ENCODE measurements at regions not wholly inside any gene's neighbourhood (a gene's known extent, or its start where the extent isn't known, plus 50 kb on each side); places are given as distances from the start of the nearest gene placed in this dataset.

DNA sequence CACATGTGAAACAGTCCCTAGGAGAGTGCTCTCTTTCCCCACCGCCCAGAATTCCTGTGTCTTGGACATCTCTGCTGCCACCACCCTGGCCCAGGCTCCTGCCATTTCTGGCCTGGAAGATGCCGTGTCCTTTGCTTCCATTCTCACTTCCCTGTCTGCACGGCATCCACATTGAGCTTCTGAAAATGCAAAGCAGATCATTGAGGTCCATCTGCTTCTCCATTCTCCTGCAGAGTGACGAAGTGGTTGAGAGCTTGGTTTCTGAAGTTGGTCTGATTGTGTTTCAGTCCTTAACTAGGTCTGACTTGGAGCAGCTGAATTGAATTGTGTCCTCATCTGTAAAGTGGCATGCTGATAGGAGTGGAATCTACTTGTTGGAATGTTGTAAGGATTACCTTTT, 98.7 kb upstream of the MGAT5 start:
- no peak for DNase-seq (ENCODE audit: low read depth in 4 of 4, low spot score in 1 of 4)

DNA sequence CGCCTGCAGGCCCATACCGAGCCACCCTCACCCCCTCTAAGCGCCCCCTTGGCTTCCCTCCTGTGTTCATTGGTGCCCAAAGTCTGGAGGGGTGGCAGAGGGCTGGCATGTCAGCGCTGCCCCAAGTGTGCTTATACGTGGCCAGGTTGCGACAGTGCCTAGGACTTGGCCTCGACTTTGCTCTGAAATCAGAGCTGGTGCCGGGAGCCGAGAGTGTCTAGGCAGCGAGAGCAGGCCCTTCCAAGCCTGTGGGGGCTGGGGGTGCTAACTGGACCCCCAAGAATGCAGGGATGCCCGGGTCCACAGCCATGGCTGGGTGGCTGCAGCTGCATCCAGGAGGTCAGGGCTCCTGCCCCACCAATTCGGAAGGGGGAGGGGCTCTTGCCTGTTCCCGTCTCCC, 95.6 kb upstream of the MGAT5 start:
- no peak for DNase-seq (ENCODE audit: low read depth in 4 of 4, low spot score in 1 of 4)

DNA sequence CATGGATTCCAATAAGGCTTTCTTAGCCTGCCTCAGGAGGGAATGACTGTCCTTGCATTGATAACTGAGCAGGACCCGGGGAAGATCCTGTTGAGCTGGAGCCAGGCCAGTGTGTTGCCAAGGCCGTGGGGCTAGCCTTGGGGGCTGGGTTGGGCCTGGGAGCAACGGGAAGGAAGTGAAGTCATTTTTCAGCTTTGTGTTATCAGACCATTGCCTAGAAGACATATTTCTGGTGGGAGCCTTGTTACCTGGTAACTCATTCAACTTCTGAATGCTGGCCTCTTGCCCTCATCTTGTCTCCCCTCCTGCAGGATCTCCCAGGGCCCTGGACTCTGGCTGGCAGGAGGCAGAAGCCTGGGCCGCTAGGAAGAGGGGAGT, 92.7 kb upstream of the MGAT5 start:
- no peak for DNase-seq (ENCODE audit: low read depth in 4 of 4, low spot score in 1 of 4)

DNA sequence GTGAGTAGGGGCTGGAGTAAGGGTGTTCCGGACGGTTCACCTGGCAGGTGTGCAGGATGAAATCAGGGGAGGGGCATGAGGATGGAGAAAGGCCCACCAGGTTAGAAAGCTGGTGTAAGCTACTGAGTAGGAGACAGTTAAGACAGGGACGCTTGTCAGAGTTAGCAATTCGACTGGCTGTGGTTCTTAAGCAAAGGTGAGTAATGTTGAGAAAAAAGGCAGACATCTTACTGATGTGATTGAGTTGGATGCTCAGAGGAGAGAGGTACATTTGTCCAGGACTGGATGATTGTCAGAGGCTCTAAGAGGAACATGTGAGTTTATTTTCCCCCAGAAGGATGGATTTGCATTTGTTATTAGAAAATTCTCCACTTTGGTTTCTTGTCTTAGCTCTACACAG, 90.5 kb upstream of the MGAT5 start:
- DNase-seq (ENCODE audit: low read depth in 4 of 4, low spot score in 1 of 4) = no peak

DNA sequence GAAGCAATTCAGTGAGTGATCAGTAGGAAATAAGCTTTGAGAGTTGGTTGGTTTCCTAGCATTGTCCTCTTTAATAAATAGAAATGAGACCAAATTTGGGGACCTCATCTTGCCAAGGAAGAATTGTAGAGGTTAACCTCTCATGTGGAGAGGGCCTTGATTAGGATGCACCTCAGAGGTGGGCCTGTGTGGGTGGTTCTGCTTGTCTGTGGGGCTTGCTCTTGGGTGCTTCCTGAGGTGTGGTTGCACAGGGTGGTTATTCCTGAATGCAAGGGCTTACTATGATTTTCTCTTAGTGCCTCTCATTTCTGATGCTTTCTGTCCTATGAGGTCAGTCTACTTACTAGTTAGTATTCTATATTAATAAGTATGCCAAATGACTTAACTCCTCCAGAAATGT, 89.6 kb upstream of the MGAT5 start:
- no peak for DNase-seq (ENCODE audit: low read depth in 4 of 4, low spot score in 1 of 4)

DNA sequence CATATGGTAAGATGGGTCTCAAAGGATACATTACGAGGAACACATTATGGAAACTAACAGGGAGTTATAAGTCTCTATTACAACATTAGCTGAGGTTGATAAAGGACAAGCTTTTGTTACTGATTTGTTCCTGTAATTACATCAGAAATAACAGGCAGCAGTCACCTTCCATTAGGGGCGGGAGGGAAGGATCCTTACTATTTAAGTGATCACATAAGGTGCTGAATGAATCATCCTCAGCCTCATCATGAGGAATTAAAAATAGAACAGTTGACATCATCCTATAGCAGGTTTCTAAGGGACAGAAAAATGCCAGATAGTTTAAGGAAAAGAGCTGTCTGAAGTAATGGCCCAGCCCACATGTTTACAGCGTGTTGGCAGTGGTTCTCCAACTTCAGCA, 86.9 kb upstream of the MGAT5 start:
- no peak for DNase-seq (ENCODE audit: low read depth in 4 of 4, low spot score in 1 of 4)

DNA sequence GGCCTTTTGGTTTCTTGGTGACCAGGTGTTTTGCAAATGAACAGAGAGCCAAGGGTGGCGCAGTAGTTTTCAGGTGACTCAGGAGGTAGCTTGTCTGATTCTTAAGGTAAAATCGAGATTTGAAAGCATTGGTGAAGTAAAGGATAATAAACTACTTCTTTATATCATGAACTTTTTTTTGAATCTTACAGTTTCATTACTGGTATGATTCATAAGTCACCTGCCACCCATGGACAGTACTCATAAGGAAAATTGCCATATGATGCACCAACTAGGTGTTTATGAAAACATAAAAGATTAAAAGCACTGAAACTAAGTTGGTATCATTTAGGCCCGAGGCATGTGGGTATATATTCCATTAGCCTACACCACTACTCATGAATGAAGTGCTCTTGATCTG, 84.1 kb upstream of the MGAT5 start:
- peak in 1 of 4 experiments; percentile 15 for DNase-seq (ENCODE audit: low read depth in 4 of 4, low spot score in 1 of 4)

DNA sequence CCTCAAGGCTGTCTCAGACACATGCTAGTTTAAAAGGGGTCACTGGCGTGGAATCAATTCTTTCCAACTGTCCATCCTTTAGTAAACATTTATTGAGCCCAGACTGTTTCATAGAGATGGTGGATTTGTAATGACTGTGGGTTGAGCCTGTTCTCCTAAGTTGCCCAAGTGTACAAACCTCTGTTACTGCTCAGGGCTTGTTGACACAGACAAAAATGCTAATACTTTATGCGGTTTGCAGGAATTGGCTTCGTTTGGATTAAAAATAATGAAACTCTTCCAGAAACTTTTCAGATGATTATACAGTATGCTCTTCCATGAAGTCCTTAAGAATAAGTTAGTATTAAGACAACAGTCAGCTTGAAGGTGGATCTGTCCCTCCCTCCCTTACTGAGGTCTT, 83.6 kb upstream of the MGAT5 start:
- no peak for DNase-seq (ENCODE audit: low read depth in 4 of 4, low spot score in 1 of 4)

DNA sequence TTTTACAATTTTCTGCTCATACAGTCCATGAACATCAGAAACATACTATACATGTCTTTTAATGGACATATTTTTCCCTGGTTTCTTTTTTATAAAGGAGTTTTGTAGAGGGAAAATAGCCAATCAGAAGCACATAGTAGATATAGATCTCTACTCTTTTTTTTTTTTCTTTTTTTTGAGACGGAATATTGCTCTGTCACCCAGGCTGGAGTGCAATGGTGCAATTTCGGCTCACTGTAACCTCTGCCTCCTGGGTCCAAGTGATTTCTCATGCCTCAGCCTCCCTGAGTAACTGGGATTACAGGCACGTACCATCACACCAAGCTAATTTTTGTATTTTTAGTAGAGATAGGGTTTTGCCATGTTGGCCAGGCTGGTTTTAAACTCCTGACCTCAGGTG, 83.2 kb upstream of the MGAT5 start:
- DNase-seq (ENCODE audit: low read depth in 4 of 4, low spot score in 1 of 4) = no peak

DNA sequence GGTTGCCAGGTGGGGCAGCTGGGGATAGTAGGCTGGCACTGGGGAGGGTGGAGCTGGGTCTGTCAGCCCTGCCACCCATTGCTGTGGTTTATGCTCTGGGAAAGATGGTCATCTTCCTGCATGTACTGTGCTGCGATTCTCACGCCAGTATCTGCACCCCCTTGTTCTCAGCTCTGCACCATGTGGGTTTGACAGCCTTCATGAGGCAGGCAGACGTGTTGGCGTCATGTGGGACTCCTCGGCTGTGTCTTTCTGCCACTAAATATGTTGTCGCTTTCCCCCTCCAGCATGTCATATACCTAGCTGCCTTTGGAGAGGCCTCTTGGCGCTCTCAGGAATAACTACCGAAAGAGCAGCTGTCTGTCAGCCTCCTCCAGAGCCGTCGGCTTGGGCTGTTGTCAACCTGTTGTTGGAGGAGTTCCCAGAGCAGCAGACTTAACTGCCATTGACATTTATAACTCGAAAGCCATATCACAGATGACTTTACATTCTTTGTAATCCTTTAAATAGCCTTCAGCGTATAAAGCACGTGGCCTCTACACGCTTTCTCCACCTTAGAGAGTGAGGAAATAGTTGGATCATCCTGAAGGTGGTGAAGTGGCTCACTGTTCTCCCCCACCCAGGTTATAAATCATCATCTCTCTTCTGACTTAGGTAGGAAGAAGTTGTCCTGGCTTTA, 80.4 kb upstream of the MGAT5 start:
- DNase-seq (ENCODE audit: low read depth in 4 of 4, low spot score in 1 of 4) = no peak

DNA sequence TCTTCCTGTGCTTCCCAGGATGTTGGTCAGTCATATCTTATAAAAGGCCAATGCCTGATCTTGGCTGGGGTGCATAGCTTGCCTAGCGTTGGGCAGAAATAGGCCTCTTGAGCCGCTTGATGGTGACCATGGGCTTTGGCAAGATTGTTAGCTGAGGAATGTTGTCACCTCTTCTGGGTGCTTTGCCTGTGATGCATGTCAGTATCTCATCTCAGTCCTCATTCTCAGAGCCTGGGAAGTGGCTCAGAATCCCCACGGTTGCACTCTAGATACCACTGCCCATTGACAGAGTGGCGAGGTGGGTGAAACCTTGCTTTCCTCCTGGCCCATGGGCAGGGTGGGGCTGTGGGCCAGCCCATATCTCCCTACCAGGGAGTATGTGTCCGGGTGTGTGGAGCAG, 79.2 kb upstream of the MGAT5 start:
- no peak for DNase-seq (ENCODE audit: low read depth in 4 of 4, low spot score in 1 of 4)

DNA sequence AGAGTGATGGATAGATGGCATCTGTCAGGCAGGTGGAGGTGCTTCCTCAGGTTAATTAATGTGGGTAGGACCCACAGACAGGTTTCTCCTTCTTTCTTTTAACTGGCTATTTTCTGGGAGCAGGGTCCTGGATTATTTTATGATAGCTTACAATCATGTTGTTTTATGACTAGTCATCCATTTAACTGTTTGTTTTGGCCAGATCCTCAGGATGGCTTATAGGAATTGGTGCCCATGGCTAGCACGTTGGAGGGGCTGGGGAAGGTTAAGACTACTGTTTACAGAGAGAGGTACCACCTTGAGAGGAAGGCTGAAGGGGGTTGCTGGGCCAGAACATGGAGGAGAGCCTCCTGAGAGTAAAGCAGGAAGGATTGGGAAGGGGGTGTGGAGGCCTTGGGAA, 78.0 kb upstream of the MGAT5 start:
- DNase-seq (ENCODE audit: low read depth in 4 of 4, low spot score in 1 of 4) = no peak

DNA sequence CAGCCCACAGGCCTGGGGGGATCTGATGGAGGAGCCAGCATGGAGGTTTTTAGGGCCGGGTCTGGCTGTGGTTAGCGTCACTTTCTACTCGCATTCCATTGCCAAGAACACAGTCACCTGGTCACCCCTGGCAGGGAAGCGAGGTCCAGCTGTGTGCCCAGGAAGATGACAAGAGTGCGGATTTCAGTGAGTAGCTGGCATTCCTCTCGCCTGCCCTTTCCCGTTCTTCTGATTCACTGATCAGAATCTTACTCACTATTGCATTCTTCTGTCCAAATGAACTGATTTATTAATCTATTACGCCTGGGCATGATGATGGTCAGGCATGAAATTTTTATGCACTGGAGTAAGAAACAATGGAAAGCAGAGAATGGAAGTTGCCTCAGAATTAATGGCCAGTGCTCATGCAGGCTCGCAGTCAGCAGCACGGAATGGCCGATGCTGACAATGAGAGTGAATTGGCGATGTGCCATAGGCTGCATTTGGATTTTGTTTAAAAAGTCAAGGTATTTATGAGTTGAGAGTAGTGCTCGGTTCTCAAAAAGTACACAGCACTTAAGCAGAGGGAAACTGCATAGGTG, 76.4 kb upstream of the MGAT5 start:
- no peak for DNase-seq (ENCODE audit: low read depth in 4 of 4, low spot score in 1 of 4)

DNA sequence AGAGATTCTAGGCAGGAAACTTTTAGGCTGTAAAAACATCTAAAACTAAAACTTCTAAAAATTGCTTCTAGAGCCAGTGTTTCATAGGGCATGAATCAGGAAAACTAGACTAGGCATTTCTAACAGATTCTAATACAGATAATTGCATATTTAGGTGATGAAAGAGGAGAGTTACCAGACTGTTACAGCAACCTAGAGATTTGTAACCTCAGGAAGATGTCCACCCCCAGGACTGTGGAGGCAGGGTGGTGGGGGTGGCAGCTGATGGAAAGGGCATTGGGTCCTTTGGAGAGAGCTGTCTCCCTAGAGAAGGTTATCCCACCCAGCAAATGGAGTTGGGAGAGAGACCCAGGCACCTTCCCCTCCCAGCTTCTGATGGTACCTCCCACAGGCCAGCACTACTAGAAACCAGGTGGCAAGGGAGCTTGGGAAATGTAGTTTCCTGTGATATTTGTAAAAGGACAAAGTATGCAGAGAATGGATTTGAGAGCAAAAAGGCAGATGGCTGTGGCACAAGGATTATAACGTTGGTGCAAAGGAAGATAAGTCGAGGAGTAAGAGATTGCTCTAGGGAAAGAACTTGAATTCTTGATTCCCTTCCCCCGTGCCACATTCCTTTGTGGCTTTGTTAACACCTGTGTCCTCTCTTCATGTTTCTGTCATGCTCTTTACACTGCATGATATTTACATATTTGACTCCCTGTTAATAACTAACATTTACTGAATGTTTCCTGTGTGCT, 75.6 kb upstream of the MGAT5 start:
- no peak for DNase-seq (ENCODE audit: low read depth in 4 of 4, low spot score in 1 of 4)

DNA sequence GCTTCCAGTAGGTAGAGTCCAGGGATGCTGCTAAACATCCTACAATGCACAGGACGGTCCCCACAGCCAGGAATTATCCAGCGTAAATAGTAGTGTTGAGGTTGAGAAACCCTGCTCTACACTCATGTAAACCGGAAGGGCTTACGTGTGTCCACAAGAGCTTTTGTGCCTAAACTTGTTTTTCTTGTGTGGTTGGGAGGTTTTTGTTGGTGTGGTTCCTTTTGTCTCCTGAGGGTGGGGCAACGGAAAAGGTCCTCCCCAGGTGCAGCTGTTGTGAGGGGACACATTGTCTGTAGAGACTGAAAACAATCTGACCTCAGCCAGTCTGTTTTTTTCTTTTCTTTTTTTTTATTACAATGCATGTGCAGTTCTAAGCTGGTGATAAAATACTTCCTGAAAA, 72.7 kb upstream of the MGAT5 start:
- DNase-seq (ENCODE audit: low read depth in 4 of 4, low spot score in 1 of 4) = no peak

DNA sequence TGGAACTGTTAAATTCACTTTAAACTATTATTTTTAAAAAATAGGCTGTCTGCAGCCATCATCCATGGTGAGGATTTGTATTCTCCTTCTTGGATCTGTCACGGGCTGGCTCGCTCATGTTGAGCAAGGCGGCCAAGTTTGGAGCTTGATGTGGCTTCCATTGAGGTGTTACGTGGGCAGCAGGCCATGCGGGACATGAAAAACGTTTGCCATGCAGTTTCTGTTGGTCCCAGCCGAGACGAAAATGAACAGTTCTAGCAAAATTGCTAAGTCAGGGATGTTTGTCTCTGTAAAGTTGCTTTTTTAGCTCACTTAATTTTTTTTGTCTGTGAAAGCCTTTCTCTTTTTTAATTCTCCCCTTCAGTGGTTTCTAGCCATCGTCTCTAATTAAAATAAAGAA, 70.2 kb upstream of the MGAT5 start:
- DNase-seq (ENCODE audit: low read depth in 4 of 4, low spot score in 1 of 4) = no peak

DNA sequence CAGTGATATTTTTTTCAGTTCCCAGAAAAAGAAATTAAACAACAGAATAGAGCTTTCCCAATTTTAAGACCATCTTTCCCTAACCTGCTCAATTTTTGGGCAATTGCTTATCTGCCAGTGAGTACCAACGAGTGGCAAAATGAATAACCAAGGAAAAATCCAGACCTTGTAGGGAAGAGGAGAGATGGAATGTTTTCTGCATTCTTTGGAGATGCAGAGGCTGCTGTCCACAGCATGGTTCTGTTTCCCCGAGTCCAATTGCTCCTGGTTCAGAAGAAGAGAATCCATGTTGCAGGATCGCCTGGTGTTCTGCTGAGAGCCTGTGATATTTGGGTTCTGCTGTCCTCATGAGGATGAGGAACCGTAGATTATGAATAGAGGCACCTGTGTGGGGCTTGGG, 68.2 kb upstream of the MGAT5 start:
- DNase-seq (ENCODE audit: low read depth in 4 of 4, low spot score in 1 of 4) = no peak

DNA sequence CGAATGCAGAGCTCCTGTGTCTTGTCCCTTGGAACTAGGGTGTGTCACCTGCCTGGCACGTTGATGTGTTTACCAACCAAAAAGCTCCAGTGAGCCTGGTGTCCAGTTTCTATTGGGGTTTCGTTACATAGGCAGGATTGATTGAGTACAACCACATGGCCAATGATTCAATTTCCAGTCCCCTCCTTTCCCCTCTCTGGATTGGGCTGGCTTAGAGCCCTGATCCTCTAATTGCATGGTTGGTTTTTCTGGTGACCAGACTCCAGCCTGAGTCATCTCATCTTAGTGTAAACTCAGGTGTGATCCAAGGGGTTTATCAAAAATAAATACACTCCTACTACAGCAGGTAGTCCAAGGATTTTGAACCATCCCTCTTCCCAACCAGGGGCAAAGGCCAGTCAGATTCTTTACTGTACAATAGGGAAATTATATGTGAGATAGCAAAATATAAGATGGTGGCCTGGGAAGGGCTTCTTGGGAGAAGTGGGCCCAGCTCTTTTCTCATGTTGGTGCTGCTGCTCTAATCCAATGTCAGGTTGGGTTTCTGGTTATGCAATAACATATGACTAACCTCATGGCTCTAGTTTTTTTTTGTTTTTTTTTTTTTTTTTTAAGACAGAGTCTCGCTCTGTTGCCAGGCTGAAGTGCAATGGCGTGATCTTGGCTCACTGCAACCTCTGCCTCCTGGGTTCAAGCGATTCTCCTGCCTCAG, 64.7 kb upstream of the MGAT5 start:
- DNase-seq (ENCODE audit: low read depth in 4 of 4, low spot score in 1 of 4) = no peak

DNA sequence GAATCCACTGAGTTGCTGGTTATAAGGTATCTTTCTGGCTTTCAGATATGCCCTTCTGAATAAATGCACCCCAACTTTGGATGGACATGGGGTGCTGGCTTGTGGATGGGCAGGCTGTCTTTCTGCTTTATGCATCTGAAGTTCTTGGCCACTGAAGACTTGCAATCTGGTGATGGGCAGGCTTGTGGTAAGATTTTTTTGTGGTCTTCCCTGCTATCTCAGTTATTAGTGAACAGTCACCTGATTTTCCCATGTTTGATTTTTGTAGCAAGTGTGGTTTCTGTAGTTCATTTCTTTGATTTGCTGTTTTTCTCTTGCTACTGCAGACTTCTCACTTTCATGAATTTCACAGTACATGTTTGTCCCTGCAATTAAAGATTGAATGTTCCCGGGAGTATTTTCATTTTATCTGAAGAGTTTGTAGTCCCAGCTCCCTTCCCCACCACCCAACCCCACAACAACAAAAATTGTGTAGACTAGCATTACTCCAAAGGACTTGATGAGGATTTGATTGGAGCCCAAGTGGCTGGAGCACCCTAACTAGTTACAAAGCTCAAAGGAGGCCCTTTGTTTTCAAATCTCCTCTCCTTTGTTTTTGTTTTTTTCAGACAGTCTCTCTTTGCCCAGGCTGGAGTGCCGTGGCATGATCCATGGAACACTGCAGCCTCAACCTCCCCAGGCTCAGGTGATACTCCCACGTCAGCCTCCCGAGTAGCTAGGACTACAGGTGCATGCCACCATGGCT, 63.6 kb upstream of the MGAT5 start:
- no peak for DNase-seq (ENCODE audit: low read depth in 4 of 4, low spot score in 1 of 4)

DNA sequence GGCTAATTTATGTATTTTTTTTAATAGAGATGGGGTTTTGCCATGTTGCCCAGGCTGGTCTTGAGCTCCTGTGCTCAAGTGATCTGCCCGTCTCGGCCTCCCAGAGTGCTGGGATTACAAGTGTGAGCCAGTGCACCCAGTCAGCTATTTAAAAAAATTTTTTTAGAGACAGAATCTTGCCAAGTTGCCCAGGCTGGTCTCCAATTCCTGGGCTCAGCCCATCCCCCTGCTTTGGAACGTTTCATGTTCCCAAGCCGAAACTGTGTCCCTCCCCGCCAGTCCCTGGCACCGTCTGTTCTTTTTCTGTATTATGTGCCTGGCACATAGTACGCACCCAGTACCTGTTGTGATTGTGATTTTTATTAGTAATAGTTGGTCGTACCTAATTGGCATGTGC, 63.1 kb upstream of the MGAT5 start:
- DNase-seq (ENCODE audit: low read depth in 4 of 4, low spot score in 1 of 4) = no peak

DNA sequence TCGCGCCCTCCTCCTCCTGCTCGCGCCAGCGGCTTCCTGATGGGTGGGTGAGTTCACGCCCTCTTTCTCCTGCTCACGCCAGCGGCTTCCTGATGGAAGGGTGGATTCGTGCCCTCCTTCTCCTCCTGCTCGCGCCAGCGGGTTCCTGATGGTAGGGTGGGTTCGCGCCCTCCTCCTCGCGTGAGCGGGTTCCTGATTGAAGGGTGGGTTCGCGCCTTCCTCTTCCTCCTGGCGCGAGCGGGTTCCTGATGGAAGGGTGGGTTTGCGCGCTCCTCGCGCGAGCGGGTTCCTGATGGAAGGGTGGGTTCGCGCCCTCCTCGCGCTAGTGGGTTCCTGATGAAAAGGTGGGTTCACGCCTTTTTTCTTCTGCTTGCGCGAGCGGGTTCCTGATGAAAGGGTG, 62.0 kb upstream of the MGAT5 start:
- no peak for DNase-seq (ENCODE audit: low read depth in 4 of 4, low spot score in 1 of 4)

DNA sequence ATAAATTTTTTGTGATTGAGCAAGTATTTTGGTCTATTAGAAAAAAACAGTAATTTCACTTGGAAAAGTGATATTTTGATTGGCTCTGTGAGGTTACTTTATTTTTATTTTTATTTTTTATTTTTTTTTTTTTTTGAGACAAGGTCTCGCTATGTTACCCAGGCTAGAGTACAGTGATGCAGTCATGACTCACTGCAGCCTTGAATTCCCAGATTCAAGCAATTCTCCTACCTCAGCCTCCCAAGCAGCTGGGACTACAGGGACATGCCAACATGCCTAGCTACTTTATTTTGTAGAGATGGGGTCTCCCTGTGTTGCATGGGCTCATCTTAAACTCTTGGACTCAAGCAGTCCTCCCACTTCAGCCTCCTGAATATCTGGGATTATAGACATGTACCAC, 60.9 kb upstream of the MGAT5 start:
- no peak for DNase-seq (ENCODE audit: low read depth in 4 of 4, low spot score in 1 of 4)

All from stimulated activated CD4-positive, alpha-beta T cell treated with anti-CD3 and anti-CD28 coated beads, Interleukin-1b, Interleukin-23, amount 100 ng/mL, for 24 hours (primary cell).